ENCODE measurements at regions not wholly inside any gene's neighbourhood (a gene's known extent, or its start where the extent isn't known, plus 50 kb on each side); places are given as distances from the start of the nearest gene placed in this dataset.

- no peak for TF ChIP-seq RELA (CRISPR knock-in tag; IDR thresholded peaks at IDR 0.05; ENCODE audit: borderline replicate concordance)
- no peak for TF ChIP-seq MLX (CRISPR knock-in tag; IDR thresholded peaks at IDR 0.05)
These were observed 367.1 kb upstream of the RIOK2 start for GRCh38 chr5:97550164-97550563.

All from WTC11 (cell line).